PC-9 (cell line): ENCODE measurements at regions not wholly inside any gene's neighbourhood (a gene's known extent, or its start where the extent isn't known, plus 50 kb on each side); places are given as distances from the start of the nearest gene placed in this dataset.

Experiments used
- BruUV-seq: library from RNA; stranded (reverse); fragments of 400-500 nt; replicated peaks from 2 replicates; lab custom pipeline; 2021; lab: Mats Ljungman, UMichigan
- CTCF ChIA-PET: fragments of 300-600 bp; sonication (Branson Sonifier 250); formaldehyde crosslinking; loops from one replicate; lab custom pipeline; 2022; ENCODE audit warnings: antibody characterized with exemption; lab: Charles Lee
- POLR2A ChIA-PET: fragments of 300-600 bp; sonication (Branson Sonifier 250); formaldehyde crosslinking; loops from one replicate; lab custom pipeline; 2022; ENCODE audit warnings: antibody characterized with exemption; ENCODE audit not compliant: unreplicated experiment; lab: Charles Lee
- DNase-seq, 2 experiments: peaks; one replicate each; pipeline versions ENCODE4 v3.0.0 to v3.0.0-alpha.2; 2015 to 2022; ENCODE audit warnings: mixed read lengths in 1 of 2
- H2AFZ ChIP-seq: fragments of 200-600 bp; sonication (generic); 2 replicates; pipeline ENCODE4 v1.8.1; 2017; ENCODE audit warnings: antibody characterized with exemption
- H3F3A ChIP-seq: fragments of 200-600 bp; sonication (generic); 2 replicates; pipeline ENCODE4 v1.8.1; 2017; ENCODE audit warnings: antibody characterized with exemption, mild to moderate bottlenecking, low read depth; ENCODE audit not compliant: insufficient read depth
- H3K27ac ChIP-seq: fragments of 200-600 bp; sonication (generic); 2 replicates; pipeline ENCODE4 v1.6.1; 2016; ENCODE audit warnings: mixed run types
- H3K27me3 ChIP-seq: fragments of 200-600 bp; sonication (generic); 2 replicates; pipeline ENCODE4 v1.6.1; 2016; ENCODE audit warnings: low read depth, mixed run types; ENCODE audit not compliant: insufficient read depth
- H3K36me3 ChIP-seq: fragments of 200-600 bp; sonication (generic); 2 replicates; pipeline ENCODE4 v1.6.1; 2016; ENCODE audit warnings: low read depth, mixed run types
- H3K4me1 ChIP-seq: fragments of 200-600 bp; sonication (generic); replicated peaks from 2 replicates; pipeline ENCODE4 v1.6.1; 2016; ENCODE audit warnings: mixed run types; ENCODE audit not compliant: insufficient read depth
- H3K4me2 ChIP-seq: fragments of 200-600 bp; sonication (generic); 2 replicates; pipeline ENCODE4 v1.6.1; 2017; ENCODE audit warnings: mixed run types
- H3K4me3 ChIP-seq: fragments of 200-600 bp; sonication (generic); 2 replicates; pipeline ENCODE4 v1.6.1; 2016; ENCODE audit warnings: mixed run types
- H3K79me2 ChIP-seq: fragments of 200-600 bp; sonication (generic); 2 replicates; pipeline ENCODE4 v1.6.1; 2017; ENCODE audit warnings: low read depth, mixed run types
- H3K9me2 ChIP-seq: fragments of 200-600 bp; sonication (generic); 2 replicates; pipeline ENCODE4 v1.8.1; 2017; ENCODE audit warnings: mild to moderate bottlenecking; ENCODE audit not compliant: insufficient read depth
- H3K9me3 ChIP-seq: fragments of 200-600 bp; sonication (generic); 2 replicates; pipeline ENCODE4 v1.8.1; 2016; ENCODE audit warnings: low read depth; ENCODE audit not compliant: insufficient read depth
- H4K20me1 ChIP-seq: fragments of 200-600 bp; sonication (generic); 2 replicates; pipeline ENCODE4 v1.8.1; 2017; ENCODE audit not compliant: insufficient read depth
- CTCF ChIP-seq: fragments of 200-600 bp; sonication (generic); conservative IDR thresholded peaks from 2 replicates; pipeline ENCODE4 v1.6.1; 2017; ENCODE audit warnings: mixed run types, antibody characterized with exemption, mild to moderate bottlenecking, moderate library complexity
- EZH2 ChIP-seq: fragments of 200-600 bp; sonication (generic); IDR thresholded peaks from 2 replicates; pipeline ENCODE4 v1.8.0; 2017; ENCODE audit warnings: antibody characterized with exemption, low read depth
- intact Hi-C: fragments of 100-400 bp; cut with micrococcal nuclease; formaldehyde crosslinking; loops from one replicate; pipeline ENCODE4 v1.10.0; 2022; ENCODE audit not compliant: unreplicated experiment

- intact Hi-C loops = no loop called here
- Histone ChIP-seq H4K20me1 (no peaks in the 10 kb centered on the region), H3K9me2 (no peaks in the 10 kb centered on the region), H3K27ac (no peak overlapping the region), H3K27me3 (no peaks in the 10 kb centered on the region), H3K4me2 (no peak overlapping the region), H3K4me3 (no peak overlapping the region), H3K9me3 (no peaks in the 10 kb centered on the region), H3K79me2 (no peaks in the 10 kb centered on the region), H3K4me1 (no peaks in the 10 kb centered on the region), H3F3A (no peaks in the 10 kb centered on the region), H3K36me3 (no peaks in the 10 kb centered on the region), H2AFZ (no peak overlapping the region)
- TF ChIP-seq EZH2 = no peak
- TF ChIP-seq CTCF = no peak
- ChIA-PET CTCF (no interaction called here), POLR2A (no interaction called here)
- DNase-seq = no peak
- no TSS peak for BruUV-seq
These were observed 513.8 kb downstream of the MIAT start for GRCh38 chr22:27171212-27171611.

GRCh38 chr22:27173530-27173929 is 516.1 kb downstream of the MIAT start:
- POLR2A ChIA-PET = no interaction called here
- no peak overlapping the region for H3K27ac ChIP-seq

GRCh38 chr22:27175021-27175838 is 517.8 kb downstream of the MIAT start:
- Histone ChIP-seq H3K36me3 (no peaks in the 10 kb centered on the region), H3K4me1 (no peaks in the 10 kb centered on the region), H3F3A (no peaks in the 10 kb centered on the region), H2AFZ (no peak overlapping the region), H3K4me2 (no peak overlapping the region), H3K4me3 (no peak overlapping the region), H3K9me3 (no peaks in the 10 kb centered on the region), H4K20me1 (no peaks in the 10 kb centered on the region), H3K9me2 (no peaks in the 10 kb centered on the region), H3K27ac (no peak overlapping the region), H3K27me3 (no peaks in the 10 kb centered on the region), H3K79me2 (no peaks in the 10 kb centered on the region)
- POLR2A ChIA-PET = no interaction called here
- BruUV-seq = no TSS peak
- CTCF ChIA-PET = no interaction called here
- intact Hi-C loops = no loop called here
- TF ChIP-seq CTCF = no peak
- no peak for TF ChIP-seq EZH2
- DNase-seq = no peak

More at GRCh38 chr22:27173530-27173929, 516.1 kb downstream of the MIAT start:
- H4K20me1 ChIP-seq = no peaks in the 10 kb centered on the region
- intact Hi-C loops = no loop called here
- no peaks in the 10 kb centered on the region for H3K27me3 ChIP-seq
- no peaks in the 10 kb centered on the region for H3K9me2 ChIP-seq
- no peak overlapping the region for H2AFZ ChIP-seq
- no TSS peak for BruUV-seq
- DNase-seq = no peak
- CTCF ChIA-PET = no interaction called here
- H3K4me3 ChIP-seq = no peak overlapping the region
- TF ChIP-seq CTCF (no peak), EZH2 (no peak)
- H3K79me2 ChIP-seq = no peaks in the 10 kb centered on the region
- H3K36me3 ChIP-seq = no peaks in the 10 kb centered on the region
- H3K4me1 ChIP-seq = no peaks in the 10 kb centered on the region
- no peak overlapping the region for H3K4me2 ChIP-seq
- no peaks in the 10 kb centered on the region for H3K9me3 ChIP-seq
- H3F3A ChIP-seq = no peaks in the 10 kb centered on the region
